ENCODE measurements at regions not wholly inside any gene's neighbourhood (a gene's known extent, or its start where the extent isn't known, plus 50 kb on each side); places are given as distances from the start of the nearest gene placed in this dataset.

DNA sequence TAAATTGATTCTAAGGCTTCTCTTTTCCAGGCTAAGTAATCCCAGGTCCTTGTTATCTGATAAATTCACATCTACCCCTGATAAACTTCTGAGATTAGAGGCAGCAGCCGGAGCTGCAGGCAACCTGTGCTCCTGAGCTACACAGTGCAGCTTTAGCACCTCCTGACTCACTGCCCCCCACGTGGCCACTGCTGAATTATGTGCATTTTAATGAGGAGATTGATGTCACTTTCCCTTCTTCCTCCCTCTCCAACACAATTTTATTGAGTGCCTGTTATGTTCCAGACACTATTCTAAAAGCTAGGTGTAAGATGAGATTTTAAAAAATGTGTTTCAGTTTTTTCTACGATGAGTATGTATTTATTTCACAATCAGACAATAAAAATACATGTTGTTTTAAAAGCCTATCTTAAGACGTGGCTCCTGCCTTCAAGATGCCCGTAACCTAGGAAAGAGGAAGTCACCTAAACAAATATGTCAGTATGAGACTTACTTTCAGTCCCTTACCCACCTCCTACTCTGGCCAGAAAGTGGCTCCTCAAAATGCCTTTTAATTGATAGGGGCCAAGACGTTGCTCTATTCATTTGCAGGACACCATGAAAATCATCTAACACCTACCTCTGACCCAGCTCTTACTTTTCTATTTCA lies 161.5 kb upstream of the PFN2 start:
- Histone ChIP-seq H3K4me2 (ENCODE audit: low read depth, low read length, poor library complexity, severe bottlenecking) (peak overlapping the region; percentile 15), H3K27me3 (ENCODE audit: low read length) (no peaks in the 10 kb centered on the region), H3F3A (ENCODE audit: insufficient read depth) (no peaks in the 10 kb centered on the region), H3K9ac (ENCODE audit: low read length) (no peak overlapping the region), H3K4me3 (ENCODE audit: insufficient read depth, low read length, poor library complexity, severe bottlenecking) (no peak overlapping the region), H3K9me2 (replicated peaks; ENCODE audit: insufficient read depth, low read length) (no peaks in the 10 kb centered on the region), H3K9me3 (ENCODE audit: insufficient read depth, low read length) (no peaks in the 10 kb centered on the region), H3K36me3 (ENCODE audit: low read length) (no peaks in the 10 kb centered on the region), H3K27ac (ENCODE audit: low read depth, low read length) (no peak overlapping the region), H2AFZ (ENCODE audit: low read depth, low read length, severe bottlenecking) (no peak overlapping the region), H3K79me2 (ENCODE audit: insufficient read depth, low read length) (no peaks in the 10 kb centered on the region), H4K20me1 (ENCODE audit: low read depth, low read length) (no peaks in the 10 kb centered on the region)
- no peak for TF ChIP-seq EZH2phosphoT487 (conservative IDR thresholded peaks at IDR 0.05; ENCODE audit: low read length)
- TF ChIP-seq, protein P1, sequence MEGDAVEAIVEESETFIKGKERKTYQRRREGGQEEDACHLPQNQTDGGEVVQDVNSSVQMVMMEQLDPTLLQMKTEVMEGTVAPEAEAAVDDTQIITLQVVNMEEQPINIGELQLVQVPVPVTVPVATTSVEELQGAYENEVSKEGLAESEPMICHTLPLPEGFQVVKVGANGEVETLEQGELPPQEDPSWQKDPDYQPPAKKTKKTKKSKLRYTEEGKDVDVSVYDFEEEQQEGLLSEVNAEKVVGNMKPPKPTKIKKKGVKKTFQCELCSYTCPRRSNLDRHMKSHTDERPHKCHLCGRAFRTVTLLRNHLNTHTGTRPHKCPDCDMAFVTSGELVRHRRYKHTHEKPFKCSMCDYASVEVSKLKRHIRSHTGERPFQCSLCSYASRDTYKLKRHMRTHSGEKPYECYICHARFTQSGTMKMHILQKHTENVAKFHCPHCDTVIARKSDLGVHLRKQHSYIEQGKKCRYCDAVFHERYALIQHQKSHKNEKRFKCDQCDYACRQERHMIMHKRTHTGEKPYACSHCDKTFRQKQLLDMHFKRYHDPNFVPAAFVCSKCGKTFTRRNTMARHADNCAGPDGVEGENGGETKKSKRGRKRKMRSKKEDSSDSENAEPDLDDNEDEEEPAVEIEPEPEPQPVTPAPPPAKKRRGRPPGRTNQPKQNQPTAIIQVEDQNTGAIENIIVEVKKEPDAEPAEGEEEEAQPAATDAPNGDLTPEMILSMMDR (IDR thresholded peaks at IDR 0.05; ENCODE audit: insufficient read depth, low read length, poor library complexity, severe bottlenecking), result no peak

DNA sequence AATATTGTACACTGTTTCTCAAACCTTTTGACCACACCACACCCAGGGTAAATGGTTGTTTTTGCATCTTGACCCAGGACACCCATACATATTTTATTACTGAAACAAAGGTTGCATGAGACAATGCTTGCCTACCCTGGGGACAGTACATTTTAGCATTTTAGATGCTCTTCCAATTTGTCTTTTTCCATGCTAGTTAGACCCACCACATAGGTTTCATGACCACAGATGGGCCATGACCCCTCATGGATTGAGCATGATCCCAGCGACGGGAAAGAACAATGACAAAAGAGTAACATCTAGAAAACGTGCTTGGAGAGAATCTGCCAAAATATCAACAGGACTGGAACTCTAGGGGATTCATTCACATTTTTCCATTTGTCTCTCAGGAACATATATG lies 161.0 kb upstream of the PFN2 start:
- H3K79me2 ChIP-seq (ENCODE audit: insufficient read depth, low read length), result no peaks in the 10 kb centered on the region
- H3K9ac ChIP-seq (ENCODE audit: low read length), result no peak overlapping the region
- TF ChIP-seq, protein P1 (IDR thresholded peaks at IDR 0.05; ENCODE audit: insufficient read depth, low read length, poor library complexity, severe bottlenecking), result no peak
- TF ChIP-seq EZH2phosphoT487 (conservative IDR thresholded peaks at IDR 0.05; ENCODE audit: low read length), result no peak
- no peaks in the 10 kb centered on the region for H4K20me1 ChIP-seq (ENCODE audit: low read depth, low read length)
- no peak overlapping the region for H3K27ac ChIP-seq (ENCODE audit: low read depth, low read length)
- no peak overlapping the region for H3K4me2 ChIP-seq (ENCODE audit: low read depth, low read length, poor library complexity, severe bottlenecking)
- no peaks in the 10 kb centered on the region for H3K27me3 ChIP-seq (ENCODE audit: low read length)
- no peaks in the 10 kb centered on the region for H3K36me3 ChIP-seq (ENCODE audit: low read length)
- no peaks in the 10 kb centered on the region for H3F3A ChIP-seq (ENCODE audit: insufficient read depth)
- no peak overlapping the region for H3K4me3 ChIP-seq (ENCODE audit: insufficient read depth, low read length, poor library complexity, severe bottlenecking)
- H3K9me2 ChIP-seq (replicated peaks; ENCODE audit: insufficient read depth, low read length), result no peaks in the 10 kb centered on the region
- H3K9me3 ChIP-seq (ENCODE audit: insufficient read depth, low read length), result no peaks in the 10 kb centered on the region
- H2AFZ ChIP-seq (ENCODE audit: low read depth, low read length, severe bottlenecking), result no peak overlapping the region

DNA sequence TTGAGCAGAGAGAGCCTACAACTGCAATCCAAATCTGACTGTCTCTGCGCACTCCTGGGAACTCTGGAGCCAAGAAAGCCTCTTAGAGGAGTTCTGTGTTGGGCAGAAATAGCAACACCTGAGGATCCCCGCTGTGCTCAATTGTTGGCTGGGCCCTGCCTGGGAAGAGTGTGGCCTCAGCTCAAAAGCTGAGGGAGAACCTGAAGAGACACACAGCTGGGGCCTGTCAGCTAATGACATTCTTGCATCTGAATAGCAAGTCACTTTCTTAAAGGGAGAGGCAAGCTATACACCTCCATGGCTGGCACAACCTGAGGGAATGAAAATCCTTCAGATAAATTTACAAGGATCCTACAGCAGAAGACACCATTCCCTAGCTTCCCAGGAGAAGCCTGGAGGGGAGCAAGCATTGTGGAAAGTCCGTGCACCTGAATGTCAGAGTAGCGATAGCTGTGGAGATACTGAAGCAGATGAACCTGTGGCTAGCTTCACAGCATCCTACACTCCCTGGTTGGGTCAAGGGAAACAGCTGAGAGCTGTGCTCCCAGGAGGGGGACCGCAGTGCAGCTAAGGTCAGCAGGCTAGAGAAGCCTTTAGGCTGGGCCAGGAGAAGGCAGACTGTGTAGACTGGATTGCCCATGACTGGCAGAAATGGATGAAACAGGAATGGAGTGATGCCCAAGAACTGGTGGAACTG lies 159.9 kb upstream of the PFN2 start:
- H3K9me2 ChIP-seq (replicated peaks; ENCODE audit: insufficient read depth, low read length), result no peaks in the 10 kb centered on the region
- H3K4me2 ChIP-seq (ENCODE audit: low read depth, low read length, poor library complexity, severe bottlenecking), result no peak overlapping the region
- H3K27me3 ChIP-seq (ENCODE audit: low read length), result no peaks in the 10 kb centered on the region
- no peaks in the 10 kb centered on the region for H3K36me3 ChIP-seq (ENCODE audit: low read length)
- H3K79me2 ChIP-seq (ENCODE audit: insufficient read depth, low read length), result no peaks in the 10 kb centered on the region
- no peak overlapping the region for H3K9ac ChIP-seq (ENCODE audit: low read length)
- H4K20me1 ChIP-seq (ENCODE audit: low read depth, low read length), result no peaks in the 10 kb centered on the region
- no peak overlapping the region for H2AFZ ChIP-seq (ENCODE audit: low read depth, low read length, severe bottlenecking)
- no peaks in the 10 kb centered on the region for H3F3A ChIP-seq (ENCODE audit: insufficient read depth)
- H3K27ac ChIP-seq (ENCODE audit: low read depth, low read length), result no peak overlapping the region
- H3K9me3 ChIP-seq (ENCODE audit: insufficient read depth, low read length), result no peaks in the 10 kb centered on the region
- H3K4me3 ChIP-seq (ENCODE audit: insufficient read depth, low read length, poor library complexity, severe bottlenecking), result no peak overlapping the region
- TF ChIP-seq, protein P1 (IDR thresholded peaks at IDR 0.05; ENCODE audit: insufficient read depth, low read length, poor library complexity, severe bottlenecking), result no peak
- no peak for TF ChIP-seq EZH2phosphoT487 (conservative IDR thresholded peaks at IDR 0.05; ENCODE audit: low read length)
